Epithelial cell of esophagus (primary cell): ENCODE measurements at regions not wholly inside any gene's neighbourhood (a gene's known extent, or its start where the extent isn't known, plus 50 kb on each side); places are given as distances from the start of the nearest gene placed in this dataset.

Experiments
- DNase-seq: peaks from one replicate; pipeline ENCODE4 v3.0.0; 2010; ENCODE audit warnings: low read depth
- H3K4me3 ChIP-seq: 2 replicates; pipeline ENCODE4 v1.5.1; 2011; ENCODE audit warnings: mild to moderate bottlenecking, low read length, control low read depth
- TF ChIP-seq, protein P1 (sequence below): IDR thresholded peaks from 2 replicates; pipeline ENCODE4 v1.5.1; 2011; ENCODE audit warnings: low read depth, mild to moderate bottlenecking, low read length, control low read depth, inconsistent platforms; ENCODE audit not compliant: insufficient read depth; ENCODE audit errors: missing control alignments

DNA sequence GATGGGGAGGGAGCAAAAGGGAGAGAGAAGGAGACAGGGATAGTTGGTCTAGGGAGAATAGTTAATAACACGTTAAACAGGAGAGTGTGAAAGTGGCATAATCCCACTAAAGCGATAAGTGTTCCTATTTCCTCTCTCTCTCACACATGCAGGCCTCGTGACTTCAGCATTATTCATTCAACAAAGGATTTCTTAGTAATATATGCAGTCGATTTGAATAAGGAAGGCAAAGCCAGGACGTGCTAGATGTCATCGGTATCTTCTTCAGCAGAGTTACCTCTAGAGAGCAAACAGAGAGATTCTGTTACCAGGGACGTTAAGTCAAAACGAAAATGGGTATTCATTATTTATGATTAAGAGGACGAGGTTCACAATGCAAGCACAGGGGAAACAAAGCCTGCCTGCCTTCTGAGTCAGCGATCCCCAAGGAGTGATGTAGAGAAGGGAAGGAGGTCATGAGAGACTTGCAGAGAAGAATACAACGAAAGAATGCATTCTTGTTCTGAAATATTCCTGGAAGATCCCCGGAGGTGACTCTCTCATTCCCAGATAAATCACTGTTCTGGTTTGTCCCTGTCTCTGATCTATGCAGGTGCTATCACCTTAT, 1048.4 kb downstream of the NLGN4X start:
- DNase-seq: no peak
- TF ChIP-seq, protein P1, sequence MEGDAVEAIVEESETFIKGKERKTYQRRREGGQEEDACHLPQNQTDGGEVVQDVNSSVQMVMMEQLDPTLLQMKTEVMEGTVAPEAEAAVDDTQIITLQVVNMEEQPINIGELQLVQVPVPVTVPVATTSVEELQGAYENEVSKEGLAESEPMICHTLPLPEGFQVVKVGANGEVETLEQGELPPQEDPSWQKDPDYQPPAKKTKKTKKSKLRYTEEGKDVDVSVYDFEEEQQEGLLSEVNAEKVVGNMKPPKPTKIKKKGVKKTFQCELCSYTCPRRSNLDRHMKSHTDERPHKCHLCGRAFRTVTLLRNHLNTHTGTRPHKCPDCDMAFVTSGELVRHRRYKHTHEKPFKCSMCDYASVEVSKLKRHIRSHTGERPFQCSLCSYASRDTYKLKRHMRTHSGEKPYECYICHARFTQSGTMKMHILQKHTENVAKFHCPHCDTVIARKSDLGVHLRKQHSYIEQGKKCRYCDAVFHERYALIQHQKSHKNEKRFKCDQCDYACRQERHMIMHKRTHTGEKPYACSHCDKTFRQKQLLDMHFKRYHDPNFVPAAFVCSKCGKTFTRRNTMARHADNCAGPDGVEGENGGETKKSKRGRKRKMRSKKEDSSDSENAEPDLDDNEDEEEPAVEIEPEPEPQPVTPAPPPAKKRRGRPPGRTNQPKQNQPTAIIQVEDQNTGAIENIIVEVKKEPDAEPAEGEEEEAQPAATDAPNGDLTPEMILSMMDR: no peak
- no peak overlapping the region for H3K4me3 ChIP-seq

DNA sequence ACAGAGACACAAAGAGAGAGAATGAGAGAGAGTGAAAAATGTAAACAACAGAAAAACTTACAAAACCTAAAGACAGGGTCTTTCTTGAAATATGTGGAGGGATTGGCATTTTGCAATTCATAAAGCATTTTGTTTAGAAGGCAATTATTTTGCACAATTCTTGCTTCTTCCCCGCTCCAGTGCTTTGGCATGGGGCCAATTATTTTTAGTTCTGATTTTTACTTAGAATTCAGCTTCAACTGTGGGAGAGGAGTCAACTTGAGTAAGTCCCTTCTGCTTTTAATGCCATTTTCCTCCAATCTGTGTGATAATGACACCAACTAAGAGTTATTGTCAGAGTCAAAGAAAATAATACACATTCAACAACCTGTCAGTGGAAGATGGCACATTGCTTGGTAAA, 1051.9 kb downstream of the NLGN4X start:
- no peak overlapping the region for H3K4me3 ChIP-seq
- TF ChIP-seq, protein P1: no peak
- no peak for DNase-seq

DNA sequence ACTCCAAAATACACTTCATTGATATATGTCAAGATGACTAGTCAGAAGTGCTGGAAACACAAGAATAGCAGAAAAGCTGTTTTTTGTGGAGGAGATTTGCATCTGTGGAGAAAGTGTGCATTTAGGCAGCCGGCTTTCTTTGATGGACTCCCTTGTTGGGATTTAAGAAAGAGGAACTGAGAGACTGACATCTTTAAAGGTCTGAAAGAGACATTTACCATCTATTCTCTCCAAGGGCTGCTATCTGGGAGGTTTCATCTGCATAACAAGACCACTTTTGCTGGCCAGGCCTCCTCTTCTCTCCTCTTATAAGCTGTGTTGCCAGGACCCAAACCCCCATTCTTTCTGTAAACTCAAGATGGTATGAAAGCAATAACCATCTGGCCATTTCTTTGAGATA, 1065.0 kb downstream of the NLGN4X start:
- DNase-seq: no peak
- TF ChIP-seq, protein P1: no peak
- no peak overlapping the region for H3K4me3 ChIP-seq

DNA sequence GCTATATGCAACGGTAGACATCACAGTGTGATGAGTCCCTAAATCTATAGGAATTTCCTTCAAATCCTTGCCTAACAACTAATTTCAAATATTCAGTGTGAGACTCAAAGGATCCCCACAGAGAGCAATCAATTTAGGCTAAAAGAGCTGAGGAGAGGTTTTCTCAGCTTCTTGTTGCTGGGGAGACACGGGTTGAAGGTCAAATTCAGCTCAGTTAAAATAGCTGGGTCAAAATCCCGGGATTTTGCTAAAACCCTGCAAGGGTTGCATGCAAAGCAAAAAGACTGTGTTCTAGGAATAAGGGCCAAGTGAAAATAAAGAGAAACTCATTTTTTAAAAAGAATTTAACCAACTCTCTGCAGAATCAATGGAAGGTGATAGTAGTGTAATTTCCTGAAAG, 1073.4 kb downstream of the NLGN4X start:
- TF ChIP-seq, protein P1: no peak
- DNase-seq: no peak
- no peak overlapping the region for H3K4me3 ChIP-seq

DNA sequence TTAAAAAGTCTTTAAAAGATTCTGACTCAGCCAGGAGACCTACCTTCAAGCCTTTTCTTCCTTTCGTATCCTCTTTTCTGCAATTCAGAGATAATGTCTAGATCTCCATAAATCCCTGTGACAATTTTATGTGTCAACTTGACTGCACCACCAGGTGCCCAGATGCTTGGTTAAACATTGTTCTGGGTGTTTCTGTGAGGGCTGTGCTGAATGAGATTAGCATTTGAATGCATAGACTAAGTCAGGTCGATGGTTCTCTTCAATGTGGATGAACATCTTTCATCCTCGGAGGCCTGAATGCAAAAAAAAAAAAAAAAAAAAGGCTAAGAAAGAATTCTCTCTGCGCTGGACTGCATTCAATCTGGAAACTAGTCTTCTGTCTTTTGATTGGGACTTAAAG, 1082.7 kb downstream of the NLGN4X start:
- TF ChIP-seq, protein P1: no peak
- no peak overlapping the region for H3K4me3 ChIP-seq
- no peak for DNase-seq

DNA sequence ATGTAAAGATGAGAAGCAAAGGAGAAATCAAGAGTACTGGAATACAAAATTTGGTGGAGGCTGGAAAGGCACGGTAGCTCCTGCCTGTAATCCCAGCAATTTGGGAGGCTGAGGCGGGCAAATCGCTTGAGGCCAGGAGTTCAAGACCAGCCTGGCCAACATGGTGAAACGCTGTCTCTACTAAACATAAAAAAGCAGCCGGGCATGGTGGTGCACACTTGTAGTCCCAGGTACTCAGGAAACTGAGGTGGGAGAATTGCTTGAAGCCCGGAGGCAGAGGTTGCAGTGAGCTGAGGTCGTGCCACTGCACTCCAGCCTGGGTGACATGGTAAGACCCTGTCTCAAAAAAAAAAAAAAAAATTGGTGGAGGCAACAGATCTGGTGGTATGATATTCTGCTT, 1086.0 kb downstream of the NLGN4X start:
- TF ChIP-seq, protein P1: no peak
- DNase-seq: no peak
- no peak overlapping the region for H3K4me3 ChIP-seq

DNA sequence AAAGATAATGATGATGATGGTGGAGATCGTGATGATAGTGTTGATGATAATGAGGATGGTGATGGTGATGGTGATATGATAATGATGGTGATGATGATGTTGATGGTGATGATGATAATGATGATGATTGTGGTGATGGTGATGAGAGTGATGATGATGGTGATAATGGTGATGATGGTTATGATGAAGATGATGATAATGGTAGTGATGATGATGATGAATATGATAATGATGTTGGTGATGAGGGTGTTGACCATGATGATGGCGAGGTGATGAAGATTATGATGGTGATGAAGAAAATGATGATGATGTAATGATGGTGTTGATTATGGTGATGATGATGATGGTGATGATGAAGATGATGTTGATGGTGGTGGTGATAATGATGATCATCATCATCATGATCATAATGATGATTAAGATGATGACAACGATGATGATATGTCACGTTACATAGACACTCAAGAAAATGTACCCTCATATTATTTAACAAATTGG, 1106.4 kb downstream of the NLGN4X start:
- TF ChIP-seq, protein P1: no peak

More for the DNA sequence above, 1106.4 kb downstream of the NLGN4X start:
- no peak for DNase-seq
- no peak overlapping the region for H3K4me3 ChIP-seq
